IMR-90 (cell line): ENCODE measurements at regions not wholly inside any gene's neighbourhood (a gene's known extent, or its start where the extent isn't known, plus 50 kb on each side); places are given as distances from the start of the nearest gene placed in this dataset.

Experiments
- ATAC-seq: fragments of 200-7000 bp; cut with Tn5 transposase; 2 replicates; pipeline ENCODE4 v1.9.1; 2020; ENCODE audit warnings: low read depth, mild to moderate bottlenecking, moderate library complexity
- BruUV-seq: library from RNA; stranded (reverse); fragments of 400-500 nt; replicated peaks from 2 replicates; lab custom pipeline; 2021; lab: Mats Ljungman, UMichigan
- CTCF ChIA-PET: fragments of 300-600 bp; formaldehyde crosslinking; extraction: SDS; loops from one replicate; lab custom pipeline; 2021; ENCODE audit warnings: antibody characterized with exemption; lab: Yijun Ruan, JAX
- POLR2A ChIA-PET: fragments of 300-600 bp; sonication (Branson Sonifier 250); formaldehyde crosslinking; loops from one replicate; lab custom pipeline; 2022; ENCODE audit warnings: antibody characterized with exemption; ENCODE audit not compliant: unreplicated experiment; lab: Charles Lee
- DNase-seq: peaks from one replicate; pipeline ENCODE4 v3.0.0; 2013
- H2AFZ ChIP-seq: replicated peaks from 2 replicates; pipeline ENCODE3; 2013; ENCODE audit warnings: low read length, mild to moderate bottlenecking; ENCODE audit not compliant: poor library complexity
- H2AK5ac ChIP-seq: 2 replicates; pipeline ENCODE4 v1.6.1; 2013; ENCODE audit warnings: low read depth, low read length, inconsistent platforms
- H2AK9ac ChIP-seq: replicated peaks from 2 replicates; pipeline ENCODE3; 2013; ENCODE audit warnings: mild to moderate bottlenecking, low read depth, low read length, moderate library complexity; ENCODE audit not compliant: poor library complexity
- H2BK120ac ChIP-seq: 2 replicates; pipeline ENCODE4 v1.6.1; 2013; ENCODE audit warnings: low read depth, low read length, inconsistent platforms
- H2BK15ac ChIP-seq: 3 replicates; pipeline ENCODE4 v1.6.1; 2013; ENCODE audit warnings: low read depth, low read length, inconsistent platforms
- H2BK20ac ChIP-seq: 2 replicates; pipeline ENCODE4 v1.6.1; 2013; ENCODE audit warnings: low read depth, mild to moderate bottlenecking, inconsistent platforms, low read length, moderate library complexity
- H2BK5ac ChIP-seq: 2 replicates; pipeline ENCODE4 v1.6.1; 2013; ENCODE audit warnings: mild to moderate bottlenecking, low read depth, low read length, inconsistent platforms; ENCODE audit not compliant: poor library complexity, severe bottlenecking
- H3K14ac ChIP-seq: replicated peaks from 2 replicates; pipeline ENCODE4 v1.6.1; 2013; ENCODE audit warnings: low read depth, low read length, inconsistent platforms
- H3K18ac ChIP-seq: 2 replicates; pipeline ENCODE4 v1.6.1; 2013; ENCODE audit warnings: low read depth, low read length, control low read depth
- H3K23ac ChIP-seq: 2 replicates; pipeline ENCODE4 v1.6.1; 2013; ENCODE audit warnings: low read depth, low read length, inconsistent platforms
- H3K27ac ChIP-seq: 2 replicates; pipeline ENCODE4 v1.5.1; 2013; ENCODE audit warnings: mild to moderate bottlenecking, control low read depth, low read length; ENCODE audit not compliant: insufficient read depth
- H3K27me3 ChIP-seq: 2 replicates; pipeline ENCODE4 v1.6.1; 2013; ENCODE audit warnings: low read length; ENCODE audit not compliant: control insufficient read depth, insufficient read depth
- H3K36me3 ChIP-seq: 2 replicates; pipeline ENCODE4 v1.6.1; 2013; ENCODE audit warnings: low read length, mixed read lengths; ENCODE audit not compliant: control insufficient read depth, insufficient read depth
- H3K4ac ChIP-seq: 2 replicates; pipeline ENCODE4 v1.6.1; 2013; ENCODE audit warnings: low read depth, low read length, inconsistent platforms
- H3K4me1 ChIP-seq: 2 replicates; pipeline ENCODE4 v1.6.1; 2013; ENCODE audit warnings: low read length, mixed read lengths; ENCODE audit not compliant: control insufficient read depth, insufficient read depth
- H3K4me2 ChIP-seq: 2 replicates; pipeline ENCODE4 v1.6.1; 2013; ENCODE audit warnings: low read depth, mild to moderate bottlenecking, control low read depth, low read length, moderate library complexity
- H3K4me3 ChIP-seq: 2 replicates; pipeline ENCODE4 v1.5.1; 2013; ENCODE audit warnings: low read depth, mild to moderate bottlenecking, control low read depth, low read length, moderate library complexity; ENCODE audit not compliant: insufficient read depth
- H3K56ac ChIP-seq: 2 replicates; pipeline ENCODE4 v1.6.1; 2013; ENCODE audit warnings: low read length, inconsistent platforms; ENCODE audit not compliant: insufficient read depth; ENCODE audit errors: extremely low read depth
- H3K79me1 ChIP-seq, 2 experiments: 2 replicates each; pipeline ENCODE4 v1.6.1; 2013; ENCODE audit warnings: low read length in 2 of 2, inconsistent platforms in 1 of 2, low read depth in 1 of 2
- H3K9ac ChIP-seq: 2 replicates; pipeline ENCODE4 v1.6.1; 2013; ENCODE audit warnings: low read depth, low read length, control low read depth
- H3K9me1 ChIP-seq: 2 replicates; pipeline ENCODE4 v1.6.1; 2013; ENCODE audit warnings: low read length, inconsistent platforms; ENCODE audit not compliant: insufficient read depth
- H3K9me3 ChIP-seq: 2 replicates; pipeline ENCODE4 v1.6.1; 2013; ENCODE audit warnings: low read length; ENCODE audit not compliant: control insufficient read depth, insufficient read depth
- H4K20me1 ChIP-seq: 2 replicates; pipeline ENCODE4 v1.6.1; 2013; ENCODE audit warnings: low read length, inconsistent platforms; ENCODE audit not compliant: insufficient read depth
- H4K5ac ChIP-seq: 2 replicates; pipeline ENCODE4 v1.6.1; 2013; ENCODE audit warnings: mild to moderate bottlenecking, low read depth, low read length, control low read depth
- H4K8ac ChIP-seq, 2 experiments: 2 replicates each; pipeline ENCODE4 v1.6.1; 2013; ENCODE audit warnings: low read depth in 2 of 2, low read length in 2 of 2, control low read depth in 1 of 2, inconsistent platforms in 1 of 2
- H4K91ac ChIP-seq: 2 replicates; pipeline ENCODE4 v1.6.1; 2013; ENCODE audit warnings: low read depth, low read length, inconsistent platforms; ENCODE audit not compliant: insufficient read depth
- ELK1 ChIP-seq: fragments of 150-350 bp; IDR thresholded peaks from 2 replicates; pipeline ENCODE4 v1.6.1; 2016; ENCODE audit warnings: low read depth, mild to moderate bottlenecking, low read length, moderate library complexity, borderline replicate concordance
- MAFK ChIP-seq: IDR thresholded peaks from 2 replicates; pipeline ENCODE4 v1.6.1; 2012; ENCODE audit warnings: low read depth, low read length, improper control_type of control experiment
- MAZ ChIP-seq: IDR thresholded peaks from 2 replicates; pipeline ENCODE4 v1.6.1; 2012; ENCODE audit warnings: low read depth, mild to moderate bottlenecking, low read length, improper control_type of control experiment, moderate library complexity, borderline replicate concordance
- WGBS, 2 experiments: methylation state at CpG; one replicate each; pipeline versions ENCODE4 v1.1.5 to v1.1.7; 2013; ENCODE audit warnings: missing lambda C conversion rate in 2 of 2; ENCODE audit not compliant: insufficient read length in 1 of 2; ENCODE audit errors: extremely low coverage in 2 of 2; 5-methylcytosine and 5-hydroxymethylcytosine counted together
- dilution Hi-C: fragments of 300-500 bp; cut with HindIII; formaldehyde crosslinking; loops from one replicate; pipeline ENCODE4 v1.14.3; 2018; ENCODE audit warnings: low sequenced_read_pairs; ENCODE audit not compliant: unreplicated experiment
- in situ Hi-C: fragments of 300-500 bp; cut with MboI; formaldehyde crosslinking; loops from 3 replicates; pipeline ENCODE4 v1.14.3; 2019; ENCODE audit warnings: low sequenced_read_pairs, inconsistent platforms, mixed read lengths
- intact Hi-C: fragments of 100-400 bp; cut with micrococcal nuclease; formaldehyde crosslinking; loops from 2 replicates; pipeline ENCODE4 v1.10.0; 2022

- intact Hi-C loops: no loop called here
These were observed 254.4 kb downstream of the HAPSTR1 start for GRCh38 chr16:9345880-9346279.

More at GRCh38 chr16:9345880-9346279, 254.4 kb downstream of the HAPSTR1 start:
- no peak overlapping the region for H3K27ac ChIP-seq
- no peak overlapping the region for H3K18ac ChIP-seq
- 0 out of 2 replicates have a peak, but pooled peaks cover 2% of the 10 kb centered on the region for H3K9me3 ChIP-seq
- TF ChIP-seq MAFK: no peak
- TF ChIP-seq ELK1: no peak
- TF ChIP-seq MAZ: no peak
- dilution Hi-C loops: no loop called here
- H3K9ac ChIP-seq: no peak overlapping the region
- H3K14ac ChIP-seq: no peak overlapping the region
- BruUV-seq: no TSS peak
- H2BK5ac ChIP-seq: no peak overlapping the region
- ATAC-seq (no peak), DNase-seq (no peak)
- H4K5ac ChIP-seq: no peak overlapping the region
- ChIA-PET POLR2A (no interaction called here), CTCF (no interaction called here)
- no peak overlapping the region for H3K23ac ChIP-seq
- no peaks in the 10 kb centered on the region for H3K9me1 ChIP-seq
- H2AFZ ChIP-seq: no peak overlapping the region
- H3K27me3 ChIP-seq: no peaks in the 10 kb centered on the region
- H2BK120ac ChIP-seq: no peak overlapping the region
- no peak overlapping the region for H3K4ac ChIP-seq
- no peak overlapping the region for H3K56ac ChIP-seq
- no peak overlapping the region for H3K4me3 ChIP-seq
- WGBS, 2 experiments: no CpG with 5 or more reads among the region's 1 CpG
- no peak overlapping the region for H2AK9ac ChIP-seq
- no peak overlapping the region for H4K91ac ChIP-seq
- in situ Hi-C loops: no loop called here
- no peak overlapping the region for H4K8ac ChIP-seq
- H3K4me2 ChIP-seq: no peak overlapping the region
- no peaks in the 10 kb centered on the region for H3K4me1 ChIP-seq
- H2BK15ac ChIP-seq: no peak overlapping the region
- no peaks in the 10 kb centered on the region for H3K79me1 ChIP-seq
- H3K36me3 ChIP-seq: no peaks in the 10 kb centered on the region
- H4K20me1 ChIP-seq: no peaks in the 10 kb centered on the region
- no peak overlapping the region for H2BK20ac ChIP-seq
- H2AK5ac ChIP-seq: no peak overlapping the region
